H9 (cell line): ENCODE measurements at regions not wholly inside any gene's neighbourhood (a gene's known extent, or its start where the extent isn't known, plus 50 kb on each side); places are given as distances from the start of the nearest gene placed in this dataset.

Experiments
- DNase-seq: peaks from one replicate; pipeline ENCODE4 v3.0.0-alpha.2; 2017
- H2AFZ ChIP-seq: one replicate; pipeline ENCODE4 v1.6.1; 2013; ENCODE audit warnings: mild to moderate bottlenecking, low read length, control low read depth, moderate library complexity
- H2AK5ac ChIP-seq: 2 replicates; pipeline ENCODE4 v1.6.1; 2013; ENCODE audit warnings: low read length, control low read depth, mixed read lengths; ENCODE audit not compliant: insufficient read length
- H2BK120ac ChIP-seq: one replicate; pipeline ENCODE4 v1.6.1; 2013; ENCODE audit warnings: low read depth, mild to moderate bottlenecking, low read length, control low read depth, inconsistent platforms; ENCODE audit not compliant: poor library complexity, severe bottlenecking
- H2BK12ac ChIP-seq: 2 replicates; pipeline ENCODE4 v1.6.1; 2013; ENCODE audit warnings: low read length, control low read depth, mixed read lengths, low read depth; ENCODE audit not compliant: insufficient read length
- H2BK15ac ChIP-seq: 2 replicates; pipeline ENCODE4 v1.6.1; 2013; ENCODE audit warnings: low read depth, low read length, control low read depth
- H2BK20ac ChIP-seq: one replicate; pipeline ENCODE4 v1.6.1; 2013; ENCODE audit warnings: low read depth, mild to moderate bottlenecking, low read length, control low read depth, inconsistent platforms; ENCODE audit not compliant: poor library complexity, severe bottlenecking
- H2BK5ac ChIP-seq: 2 replicates; pipeline ENCODE4 v1.6.1; 2013; ENCODE audit warnings: low read length, control low read depth, mixed read lengths; ENCODE audit not compliant: insufficient read length
- H3K14ac ChIP-seq: 2 replicates; pipeline ENCODE4 v1.6.1; 2013; ENCODE audit warnings: low read length, control low read depth; ENCODE audit not compliant: insufficient read depth
- H3K18ac ChIP-seq: 2 replicates; pipeline ENCODE4 v1.6.1; 2013; ENCODE audit warnings: low read depth, mild to moderate bottlenecking, mixed read lengths, low read length, control low read depth; ENCODE audit not compliant: insufficient read length
- H3K23ac ChIP-seq: 2 replicates; pipeline ENCODE4 v1.6.1; 2013; ENCODE audit warnings: low read length, control low read depth, mixed read lengths, low read depth; ENCODE audit not compliant: insufficient read length
- H3K23me2 ChIP-seq: 2 replicates; pipeline ENCODE4 v1.6.1; 2013; ENCODE audit warnings: low read depth, mild to moderate bottlenecking, mixed read lengths, low read length, control low read depth; ENCODE audit not compliant: insufficient read length, poor library complexity, severe bottlenecking
- H3K27ac ChIP-seq: 2 replicates; pipeline ENCODE4 v1.5.1; 2013; ENCODE audit warnings: low read length, control low read depth, mixed read lengths, low read depth; ENCODE audit not compliant: insufficient read length
- H3K27me3 ChIP-seq: 2 replicates; pipeline ENCODE4 v1.6.1; 2013; ENCODE audit warnings: low read length, control low read depth, inconsistent platforms; ENCODE audit not compliant: insufficient read depth
- H3K4ac ChIP-seq: 2 replicates; pipeline ENCODE4 v1.6.1; 2013; ENCODE audit warnings: low read depth, mild to moderate bottlenecking, control low read depth, inconsistent platforms, low read length, moderate library complexity
- H3K4me1 ChIP-seq: 2 replicates; pipeline ENCODE4 v1.6.1; 2013; ENCODE audit warnings: low read length, control low read depth, inconsistent platforms; ENCODE audit not compliant: insufficient read depth
- H3K4me2 ChIP-seq: 2 replicates; pipeline ENCODE4 v1.6.1; 2013; ENCODE audit warnings: low read length, control low read depth, mixed read lengths; ENCODE audit not compliant: insufficient read length, insufficient read depth
- H3K56ac ChIP-seq: 2 replicates; pipeline ENCODE4 v1.6.1; 2013; ENCODE audit warnings: low read depth, mild to moderate bottlenecking, mixed read lengths, low read length, control low read depth; ENCODE audit not compliant: insufficient read length
- H3K79me1 ChIP-seq: 2 replicates; pipeline ENCODE4 v1.6.1; 2013; ENCODE audit warnings: low read depth, mild to moderate bottlenecking, moderate library complexity, low read length, control low read depth, inconsistent platforms; ENCODE audit not compliant: insufficient read depth, poor library complexity, severe bottlenecking
- H3K79me2 ChIP-seq: 2 replicates; pipeline ENCODE4 v1.6.1; 2013; ENCODE audit warnings: low read length, control low read depth, inconsistent platforms; ENCODE audit not compliant: insufficient read depth
- H3K9ac ChIP-seq: 2 replicates; pipeline ENCODE4 v1.6.1; 2013; ENCODE audit warnings: low read length, control low read depth, mixed read lengths; ENCODE audit not compliant: insufficient read length; ENCODE audit errors: extremely low read depth
- H3K9me3 ChIP-seq: one replicate; pipeline ENCODE4 v1.6.1; 2013; ENCODE audit warnings: low read depth, low read length, inconsistent platforms; ENCODE audit not compliant: control insufficient read depth
- H3T11ph ChIP-seq: one replicate; pipeline ENCODE4 v1.6.1; 2013; ENCODE audit warnings: mild to moderate bottlenecking, low read length, control low read depth, inconsistent platforms
- H4K20me1 ChIP-seq: one replicate; pipeline ENCODE4 v1.6.1; 2013; ENCODE audit not compliant: control insufficient read depth, insufficient read length, insufficient read depth
- H4K5ac ChIP-seq: 2 replicates; pipeline ENCODE4 v1.6.1; 2013; ENCODE audit warnings: low read depth, mild to moderate bottlenecking, mixed read lengths, low read length, control low read depth; ENCODE audit not compliant: insufficient read length
- H4K8ac ChIP-seq: replicated peaks from 2 replicates; pipeline ENCODE4 v1.6.1; 2013; ENCODE audit warnings: low read length, control low read depth, mixed read lengths, low read depth; ENCODE audit not compliant: insufficient read length
- H4K91ac ChIP-seq: 2 replicates; pipeline ENCODE4 v1.6.1; 2013; ENCODE audit warnings: low read depth, mild to moderate bottlenecking, moderate library complexity, mixed read lengths, low read length, control low read depth; ENCODE audit not compliant: insufficient read length
- H3K27ac Mint-ChIP-seq, 3 experiments: 2 replicates in 2 of 3; 3 replicates in 1 of 3; pipeline ENCODE4 v1.8.0; 2020 to 2021; ENCODE audit warnings: mixed read lengths in 3 of 3, mild to moderate bottlenecking in 1 of 3, moderate library complexity in 1 of 3
- H3K27me3 Mint-ChIP-seq: 2 replicates; pipeline ENCODE4 v1.8.0; 2021; ENCODE audit warnings: low read depth, mild to moderate bottlenecking, moderate library complexity, mixed read lengths
- H3K36me3 Mint-ChIP-seq, 3 experiments: 2 replicates in 2 of 3; 3 replicates in 1 of 3; pipeline ENCODE4 v1.8.0; 2020 to 2021; ENCODE audit warnings: low read depth in 3 of 3, mixed read lengths in 3 of 3; ENCODE audit not compliant: insufficient read depth in 1 of 3
- H3K4me1 Mint-ChIP-seq, 2 experiments: 2 replicates each; pipeline ENCODE4 v1.8.0; 2020; ENCODE audit warnings: mixed read lengths in 2 of 2
- H3K4me3 Mint-ChIP-seq, 2 experiments: 2 replicates in 1 of 2; 3 replicates in 1 of 2; pipeline ENCODE4 v1.8.0; 2020 to 2021; ENCODE audit warnings: mild to moderate bottlenecking in 2 of 2, mixed read lengths in 2 of 2, moderate library complexity in 1 of 2
- H3K9me3 Mint-ChIP-seq, 2 experiments: 2 replicates in 1 of 2; 3 replicates in 1 of 2; pipeline ENCODE4 v1.8.0; 2020; ENCODE audit warnings: mild to moderate bottlenecking in 2 of 2, mixed read lengths in 2 of 2, moderate library complexity in 1 of 2
- WGBS: extraction: QIAGEN DNeasy Blood & Tissue Kit; methylation state at CpG from one replicate; pipeline ENCODE4 v1.1.7; 2013; ENCODE audit warnings: missing lambda C conversion rate, low lambda C conversion rate, mixed read lengths; ENCODE audit not compliant: insufficient read length; ENCODE audit errors: extremely low coverage; 5-methylcytosine and 5-hydroxymethylcytosine counted together
- TF ChIP-seq, protein P1 (sequence below): fragments of 200-600 bp; sonication (generic); conservative IDR thresholded peaks from 3 replicates; pipeline ENCODE4 v1.8.0; 2021; ENCODE audit warnings: antibody characterized with exemption, mild to moderate bottlenecking

DNA sequence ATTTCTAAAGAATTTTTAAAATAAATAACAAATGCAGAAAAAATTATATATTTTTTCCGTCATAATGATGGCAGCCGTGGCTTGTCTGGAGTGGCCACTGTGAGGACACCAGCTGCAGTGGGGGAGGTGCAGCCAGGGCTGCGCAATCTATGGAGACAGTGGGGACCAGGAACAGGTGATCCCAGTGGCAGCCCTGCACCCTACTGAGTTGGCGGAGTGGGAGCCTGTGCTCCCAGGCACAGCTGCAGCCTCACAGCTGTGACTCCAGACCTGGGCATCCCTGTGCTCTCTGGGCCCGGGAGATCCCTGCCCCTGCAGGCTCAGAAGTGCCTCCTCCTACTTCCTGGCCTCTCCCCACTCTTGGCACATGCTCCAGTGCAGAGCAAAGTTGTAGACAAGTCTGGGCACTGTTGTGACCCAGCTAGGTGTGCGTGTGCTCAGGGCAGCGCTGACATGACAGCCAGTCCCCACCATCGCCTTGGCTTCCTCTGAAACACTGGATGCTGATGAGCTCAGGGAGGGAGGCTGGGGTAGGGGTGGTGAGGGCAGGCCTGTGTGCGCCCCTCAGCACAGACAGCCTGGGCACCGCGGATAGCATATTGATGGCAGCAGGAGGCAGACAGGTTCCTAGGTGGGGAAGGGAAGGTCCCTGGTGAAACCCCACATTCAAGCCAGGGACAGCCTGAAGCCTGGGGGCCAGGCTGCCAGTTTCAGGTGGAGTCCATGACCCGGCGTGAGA is 96.0 kb upstream of the PRR16 start:
- no peak overlapping the region for H3K9ac ChIP-seq
- no peak overlapping the region for H3K27ac ChIP-seq
- no peaks in the 10 kb centered on the region for H3K27me3 ChIP-seq
- no peak overlapping the region for H4K8ac ChIP-seq
- H3K4me2 ChIP-seq: no peak overlapping the region
- no peaks in the 10 kb centered on the region for H3K9me3 ChIP-seq
- no peak overlapping the region for H2BK15ac ChIP-seq
- H2AFZ ChIP-seq: no peak overlapping the region
- H3K4me3 Mint-ChIP-seq: no peak overlapping the region
- WGBS: no CpG with 5 or more reads among the region's 13 CpGs
- H2BK120ac ChIP-seq: no peak overlapping the region
- H3K18ac ChIP-seq: no peak overlapping the region
- no peak overlapping the region for H3K23ac ChIP-seq
- H4K20me1 ChIP-seq: no peaks in the 10 kb centered on the region
- no peaks in the 10 kb centered on the region for H3K27me3 Mint-ChIP-seq
- peak overlapping the region in 1 of 3 experiments; percentile 34; a peak in 1 of 7 replicates for H3K27ac Mint-ChIP-seq
- peaks cover 0 to 3% of the 10 kb centered on the region in 2 experiments; a peak in 2 of 5 replicates for H3K9me3 Mint-ChIP-seq
- no peak overlapping the region for H3K4ac ChIP-seq
- H4K91ac ChIP-seq: no peak overlapping the region
- H3K23me2 ChIP-seq: no peaks in the 10 kb centered on the region
- no peak overlapping the region for H2BK5ac ChIP-seq
- H2BK12ac ChIP-seq: no peak overlapping the region
- no peaks in the 10 kb centered on the region for H3K79me2 ChIP-seq
- H3K36me3 Mint-ChIP-seq: peaks cover 0 to 2% (median 0%) of the 10 kb centered on the region in 3 experiments; a peak in 2 of 7 replicates
- H3K14ac ChIP-seq: no peak overlapping the region
- H4K5ac ChIP-seq: no peak overlapping the region
- no peak overlapping the region for H2AK5ac ChIP-seq
- no peaks in the 10 kb centered on the region for H3K79me1 ChIP-seq
- H2BK20ac ChIP-seq: no peak overlapping the region
- TF ChIP-seq, protein P1, sequence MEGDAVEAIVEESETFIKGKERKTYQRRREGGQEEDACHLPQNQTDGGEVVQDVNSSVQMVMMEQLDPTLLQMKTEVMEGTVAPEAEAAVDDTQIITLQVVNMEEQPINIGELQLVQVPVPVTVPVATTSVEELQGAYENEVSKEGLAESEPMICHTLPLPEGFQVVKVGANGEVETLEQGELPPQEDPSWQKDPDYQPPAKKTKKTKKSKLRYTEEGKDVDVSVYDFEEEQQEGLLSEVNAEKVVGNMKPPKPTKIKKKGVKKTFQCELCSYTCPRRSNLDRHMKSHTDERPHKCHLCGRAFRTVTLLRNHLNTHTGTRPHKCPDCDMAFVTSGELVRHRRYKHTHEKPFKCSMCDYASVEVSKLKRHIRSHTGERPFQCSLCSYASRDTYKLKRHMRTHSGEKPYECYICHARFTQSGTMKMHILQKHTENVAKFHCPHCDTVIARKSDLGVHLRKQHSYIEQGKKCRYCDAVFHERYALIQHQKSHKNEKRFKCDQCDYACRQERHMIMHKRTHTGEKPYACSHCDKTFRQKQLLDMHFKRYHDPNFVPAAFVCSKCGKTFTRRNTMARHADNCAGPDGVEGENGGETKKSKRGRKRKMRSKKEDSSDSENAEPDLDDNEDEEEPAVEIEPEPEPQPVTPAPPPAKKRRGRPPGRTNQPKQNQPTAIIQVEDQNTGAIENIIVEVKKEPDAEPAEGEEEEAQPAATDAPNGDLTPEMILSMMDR: no peak
- DNase-seq: peak; percentile 29
- H3T11ph ChIP-seq: no peak overlapping the region
- no peak overlapping the region for H3K56ac ChIP-seq
- H3K4me1 Mint-ChIP-seq: no peaks in the 10 kb centered on the region
- no peaks in the 10 kb centered on the region for H3K4me1 ChIP-seq
